ENCODE measurements at regions not wholly inside any gene's neighbourhood (a gene's known extent, or its start where the extent isn't known, plus 50 kb on each side); places are given as distances from the start of the nearest gene placed in this dataset.

DNA sequence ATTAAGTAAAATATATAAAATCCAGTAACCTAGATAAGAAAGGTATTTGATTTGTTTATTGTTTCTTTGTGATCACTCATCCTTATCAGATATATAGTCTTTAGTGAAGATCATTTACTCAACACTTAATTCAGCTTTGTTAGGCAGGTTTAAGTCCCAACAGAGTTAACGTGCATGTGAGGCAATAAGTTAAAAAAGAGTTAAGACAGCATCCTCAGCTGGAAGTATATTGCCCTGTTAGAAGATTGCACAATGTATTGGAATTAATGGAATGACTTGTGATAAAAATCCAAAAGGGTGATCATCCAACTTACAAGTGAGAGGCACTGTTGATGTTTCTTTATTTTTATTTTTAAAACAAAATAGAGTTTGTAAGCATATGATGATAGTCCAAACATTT is 1162.1 kb downstream of the RAPGEF2 start:
- no peaks in the 10 kb centered on the region for H3K4me1 ChIP-seq (replicated peaks in 1 of 4; ENCODE audit: control insufficient read depth in 3 of 4, insufficient read depth in 4 of 4, low read length in 3 of 4)
- H3K79me2 ChIP-seq (ENCODE audit: control insufficient read depth in 1 of 2, insufficient read depth in 2 of 2, low read length in 2 of 2) = no peaks in the 10 kb centered on the region
- H3K27ac ChIP-seq (ENCODE audit: low read depth, low read length) = no peak overlapping the region
- no peaks in the 10 kb centered on the region for H4K20me1 ChIP-seq (replicated peaks in 1 of 2; ENCODE audit: control insufficient read depth in 1 of 2, insufficient read depth in 2 of 2, low read length in 2 of 2)
- no peak overlapping the region for H2BK12ac ChIP-seq (ENCODE audit: low read depth, low read length)
- TF ChIP-seq JUN (IDR thresholded peaks at IDR 0.05; ENCODE audit: low read depth, low read length) = no peak
- TF ChIP-seq CEBPB (IDR thresholded peaks at IDR 0.05; ENCODE audit: low read depth, low read length) = 0 out of 2 replicates have a peak, but pooled peaks have one; percentile 4
- no peak overlapping the region for H2BK20ac ChIP-seq (ENCODE audit: low read length)
- no peak overlapping the region for H3K4me3 ChIP-seq (ENCODE audit: extremely low read depth in 1 of 4, insufficient read depth in 2 of 4, low read depth in 3 of 4, low read length in 4 of 4)
- no peak overlapping the region for H4K5ac ChIP-seq (ENCODE audit: insufficient read length, low read depth, low read length)
- no peak overlapping the region for H3K4me2 ChIP-seq (ENCODE audit: insufficient read depth in 1 of 2, low read depth in 2 of 2, low read length in 2 of 2)
- no peak overlapping the region for H4K91ac ChIP-seq (replicated peaks; ENCODE audit: insufficient read length, low read length)
- no peaks in the 10 kb centered on the region for H3K79me1 ChIP-seq (ENCODE audit: low read depth, low read length)
- no peaks in the 10 kb centered on the region for H3K27me3 ChIP-seq (replicated peaks in 1 of 4; ENCODE audit: control insufficient read depth in 3 of 4, extremely low read depth in 1 of 4, insufficient read depth in 3 of 4, low read length in 3 of 4)
- no peak overlapping the region for H3K56ac ChIP-seq (replicated peaks; ENCODE audit: insufficient read length, low read depth, low read length)
- H3K14ac ChIP-seq (ENCODE audit: insufficient read length) = no peak overlapping the region
- no peak overlapping the region for H3K18ac ChIP-seq (ENCODE audit: extremely low read depth, low read length)
- H2BK120ac ChIP-seq (replicated peaks; ENCODE audit: low read depth, low read length) = no peak overlapping the region
- no peaks in the 10 kb centered on the region for H3K36me3 ChIP-seq (ENCODE audit: control insufficient read depth in 2 of 4, insufficient read depth in 4 of 4, low read length in 3 of 4)
- FAIRE-seq (no peak), DNase-seq (ENCODE audit: low read depth in 1 of 2, low spot score in 2 of 2) (no peak)
- no peak overlapping the region for H3K23ac ChIP-seq (ENCODE audit: insufficient read length)
- no peak overlapping the region for H4K8ac ChIP-seq (ENCODE audit: extremely low read depth, insufficient read depth, low read length)
- no peaks in the 10 kb centered on the region for H3K23me2 ChIP-seq (ENCODE audit: low read depth, low read length)
- H3K9ac ChIP-seq (replicated peaks in 1 of 4; ENCODE audit: extremely low read depth in 1 of 4, low read depth in 3 of 4, low read length in 3 of 4) = no peak overlapping the region
- H2AK5ac ChIP-seq (ENCODE audit: low read depth, low read length) = no peak overlapping the region
- H2AFZ ChIP-seq (ENCODE audit: low read length) = no peak overlapping the region
- no peak overlapping the region for H2BK5ac ChIP-seq (ENCODE audit: low read depth, low read length)
- H3K4ac ChIP-seq (replicated peaks; ENCODE audit: insufficient read length, low read depth, low read length) = no peak overlapping the region
- CTCF ChIA-PET (ENCODE audit: partially characterized antibody) = no interaction called here
- POLR2A ChIA-PET (ENCODE audit: partially characterized antibody) = no interaction called here
- WGBS, 2 experiments (ENCODE audit: extremely low coverage in 1 of 2, insufficient coverage in 1 of 2, insufficient read length in 1 of 2, insufficient replicate concordance in 2 of 2, low coverage in 1 of 2, low lambda C conversion rate in 2 of 2, missing lambda C conversion rate in 1 of 2) = 89% methylated on average over 1 of the region's 1 CpG; no CpG with 5 or more reads in 1 of the 2 experiments
- no peaks in the 10 kb centered on the region for H3K9me3 ChIP-seq (ENCODE audit: insufficient read depth in 2 of 2, low read depth in 1 of 2, low read length in 1 of 2)
- no peak overlapping the region for H2BK15ac ChIP-seq (ENCODE audit: low read length)

All from H1 (cell line).